PC-3 (cell line): ENCODE measurements at regions not wholly inside any gene's neighbourhood (a gene's known extent, or its start where the extent isn't known, plus 50 kb on each side); places are given as distances from the start of the nearest gene placed in this dataset.

Experiments
- CTCF ChIP-seq: fragments of 300-600 bp; sonication (generic); conservative IDR thresholded peaks from 2 replicates; pipeline ENCODE4 v1.5.1; 2017; ENCODE audit warnings: antibody characterized with exemption, low read depth, mild to moderate bottlenecking, low read length
- EZH2 ChIP-seq: fragments of 300-600 bp; sonication (generic); IDR thresholded peaks from one replicate; pipeline ENCODE4 v1.6.1; 2017; ENCODE audit warnings: antibody characterized with exemption, mild to moderate bottlenecking, low read length; ENCODE audit not compliant: unreplicated experiment
- EZH2phosphoT487 ChIP-seq: fragments of 300-600 bp; sonication (generic); IDR thresholded peaks from 2 replicates; pipeline ENCODE4 v1.6.1; 2018; ENCODE audit warnings: mild to moderate bottlenecking, antibody characterized with exemption, low read length, borderline replicate concordance

GRCh38 chr9:12933957-12934356 lies 159.1 kb downstream of the LURAP1L start:
- no peak for TF ChIP-seq CTCF
- TF ChIP-seq EZH2phosphoT487: no peak
- no peak for TF ChIP-seq EZH2
